GM23338 (cell line): ENCODE measurements at regions not wholly inside any gene's neighbourhood (a gene's known extent, or its start where the extent isn't known, plus 50 kb on each side); places are given as distances from the start of the nearest gene placed in this dataset.

Source experiments
- ATAC-seq: fragments of 200-7000 bp; cut with Tn5 transposase; 3 replicates; pipeline ENCODE4 v1.9.1; 2020
- DNase-seq: peaks from one replicate; pipeline ENCODE4 v3.0.0-alpha.2; 2015; ENCODE audit warnings: low spot score
- H2AFZ ChIP-seq: fragments of 200-600 bp; sonication (generic); 2 replicates; pipeline ENCODE4 v1.8.0; 2016; ENCODE audit warnings: antibody characterized with exemption, mild to moderate bottlenecking, moderate library complexity
- H3F3A ChIP-seq: fragments of 200-600 bp; sonication (generic); replicated peaks from 2 replicates; pipeline ENCODE4 v1.8.0; 2017; ENCODE audit warnings: antibody characterized with exemption, mixed run types, low read depth
- H3K27ac ChIP-seq: fragments of 200-600 bp; sonication (generic); 2 replicates; pipeline ENCODE4 v1.6.1; 2016; ENCODE audit warnings: low read depth
- H3K27me3 ChIP-seq: fragments of 200-600 bp; sonication (generic); 2 replicates; pipeline ENCODE4 v1.8.0; 2016; ENCODE audit warnings: mild to moderate bottlenecking, mixed run types, moderate library complexity; ENCODE audit not compliant: insufficient read depth
- H3K36me3 ChIP-seq: fragments of 200-600 bp; sonication (generic); 2 replicates; pipeline ENCODE4 v1.8.0; 2016; ENCODE audit warnings: mild to moderate bottlenecking; ENCODE audit not compliant: insufficient read depth
- H3K4me1 ChIP-seq: fragments of 200-600 bp; sonication (generic); 2 replicates; pipeline ENCODE4 v1.8.0; 2016; ENCODE audit warnings: mild to moderate bottlenecking, moderate library complexity; ENCODE audit not compliant: insufficient read depth
- H3K4me2 ChIP-seq: fragments of 200-600 bp; sonication (generic); 2 replicates; pipeline ENCODE4 v1.7.1; 2017; ENCODE audit warnings: mixed run types
- H3K4me3 ChIP-seq: fragments of 200-600 bp; sonication (generic); 2 replicates; pipeline ENCODE4 v1.6.1; 2016; ENCODE audit warnings: mixed run types
- H3K79me2 ChIP-seq: fragments of 200-600 bp; sonication (generic); replicated peaks from 2 replicates; pipeline ENCODE4 v1.8.0; 2017; ENCODE audit warnings: mild to moderate bottlenecking; ENCODE audit not compliant: insufficient read depth
- H3K9me2 ChIP-seq: fragments of 200-600 bp; sonication (generic); 2 replicates; pipeline ENCODE4 v1.8.0; 2017; ENCODE audit not compliant: insufficient read depth
- H4K20me1 ChIP-seq: fragments of 200-600 bp; sonication (generic); replicated peaks from 2 replicates; pipeline ENCODE4 v1.8.0; 2017; ENCODE audit warnings: mild to moderate bottlenecking; ENCODE audit not compliant: insufficient read depth
- H3K27ac Mint-ChIP-seq: 2 replicates; pipeline ENCODE4 v1.8.0; 2020; ENCODE audit warnings: inconsistent platforms, mild to moderate bottlenecking, moderate library complexity, mixed read lengths
- H3K27me3 Mint-ChIP-seq: 3 replicates; pipeline ENCODE4 v1.8.0; 2022; ENCODE audit warnings: low read depth, mild to moderate bottlenecking, moderate library complexity, mixed read lengths, inconsistent platforms; ENCODE audit not compliant: insufficient read depth, poor library complexity
- H3K36me3 Mint-ChIP-seq: 3 replicates; pipeline ENCODE4 v1.8.0; 2021; ENCODE audit warnings: low read depth, mild to moderate bottlenecking, inconsistent platforms, moderate library complexity, mixed read lengths
- H3K4me1 Mint-ChIP-seq: 3 replicates; pipeline ENCODE4 v1.8.0; 2020; ENCODE audit warnings: mild to moderate bottlenecking, inconsistent platforms, mixed read lengths
- H3K4me3 Mint-ChIP-seq: 3 replicates; pipeline ENCODE4 v1.8.0; 2021; ENCODE audit warnings: moderate library complexity, mild to moderate bottlenecking, inconsistent platforms, mixed read lengths
- H3K9me3 Mint-ChIP-seq: 3 replicates; pipeline ENCODE4 v1.8.0; 2020; ENCODE audit warnings: moderate library complexity, mild to moderate bottlenecking, inconsistent platforms, mixed read lengths
- CTCF ChIP-seq, 2 experiments: fragments of 200-600 bp in 1 of 2; sonication (generic) in 1 of 2; conservative IDR thresholded peaks; 2 replicates each; pipeline versions ENCODE4 v1.5.1 to v1.6.1; 2016 to 2017; ENCODE audit warnings: antibody characterized with exemption in 2 of 2, low read depth in 2 of 2, mild to moderate bottlenecking in 2 of 2, moderate library complexity in 1 of 2
- ETS1 ChIP-seq: IDR thresholded peaks from 2 replicates; pipeline ENCODE4 v1.6.1; 2016; ENCODE audit warnings: antibody characterized with exemption
- EZH2 ChIP-seq: fragments of 200-600 bp; sonication (generic); IDR thresholded peaks from one replicate; pipeline ENCODE4 v1.8.0; 2017; ENCODE audit warnings: antibody characterized with exemption, mild to moderate bottlenecking, low read depth; ENCODE audit not compliant: unreplicated experiment
- JUNB ChIP-seq: IDR thresholded peaks from one replicate; pipeline ENCODE4 v1.6.1; 2016; ENCODE audit warnings: antibody characterized with exemption; ENCODE audit not compliant: unreplicated experiment
- STAT1 ChIP-seq: IDR thresholded peaks from one replicate; pipeline ENCODE4 v1.6.1; 2016; ENCODE audit warnings: antibody characterized with exemption; ENCODE audit not compliant: unreplicated experiment
- ZNF114 ChIP-seq: fragments of 250-450 bp; sonication (Bioruptor Pico); IDR thresholded peaks from 2 replicates; pipeline ENCODE4 v1.5.0; 2020; ENCODE audit warnings: mild to moderate bottlenecking, moderate library complexity
- ZNF462 ChIP-seq: fragments of 250-450 bp; sonication (Bioruptor Pico); IDR thresholded peaks from 2 replicates; pipeline ENCODE4 v1.5.0; 2020; ENCODE audit warnings: mild to moderate bottlenecking, moderate library complexity

GRCh38 chr14:48456051-48456450, 780.6 kb upstream of the MDGA2 start:
- H3K27ac Mint-ChIP-seq: no peak overlapping the region
- Histone ChIP-seq H3K27ac (no peak overlapping the region), H3K4me2 (no peak overlapping the region), H4K20me1 (no peaks in the 10 kb centered on the region), H3K4me1 (no peaks in the 10 kb centered on the region), H3K79me2 (no peaks in the 10 kb centered on the region), H3K4me3 (no peak overlapping the region), H3F3A (no peaks in the 10 kb centered on the region), H3K27me3 (no peaks in the 10 kb centered on the region), H2AFZ (no peak overlapping the region), H3K36me3 (no peaks in the 10 kb centered on the region), H3K9me2 (no peaks in the 10 kb centered on the region)
- no peaks in the 10 kb centered on the region for H3K27me3 Mint-ChIP-seq
- TF ChIP-seq JUNB (no peak), STAT1 (no peak), ETS1 (no peak), CTCF (conservative IDR thresholded peaks at IDR 0.05; ENCODE audit: low read depth in 2 of 2) (no peak), EZH2 (no peak), ZNF114 (no peak), ZNF462 (CRISPR knock-in tag) (no peak)
- no peaks in the 10 kb centered on the region for H3K9me3 Mint-ChIP-seq
- no peaks in the 10 kb centered on the region for H3K36me3 Mint-ChIP-seq
- H3K4me1 Mint-ChIP-seq: no peaks in the 10 kb centered on the region
- DNase-seq (no peak), ATAC-seq (no peak)
- no peak overlapping the region for H3K4me3 Mint-ChIP-seq
